Fibroblast of mammary gland (primary cell): ENCODE measurements at regions not wholly inside any gene's neighbourhood (a gene's known extent, or its start where the extent isn't known, plus 50 kb on each side); places are given as distances from the start of the nearest gene placed in this dataset.
"Not testable (repeated sequence)": the region's sequence is repeated elsewhere in the genome, so short reads cannot be mapped to it uniquely, and the experiment has no call there.

Experiments used
- DNase-seq: peaks from one replicate; pipeline ENCODE4 v3.0.0-alpha.2; 2010; ENCODE audit warnings: low read depth
- H3K4me3 ChIP-seq: 2 replicates; pipeline ENCODE4 v1.5.1; 2011; ENCODE audit warnings: low read depth, mild to moderate bottlenecking, low read length, moderate library complexity; ENCODE audit not compliant: control insufficient read depth
- CTCF ChIP-seq: conservative IDR thresholded peaks from 2 replicates; pipeline ENCODE4 v1.5.1; 2011; ENCODE audit warnings: low read depth, low read length, inconsistent platforms; ENCODE audit not compliant: control insufficient read depth, insufficient read depth

- no peak overlapping the region for H3K4me3 ChIP-seq
- no peak for TF ChIP-seq CTCF
- DNase-seq: peak; percentile 33
These were observed 51.8 kb upstream of the CHST3 start for GRCh38 chr10:71912431-71912830.

GRCh38 chr10:71911296-71911953 is 52.8 kb upstream of the CHST3 start:
- no peak for TF ChIP-seq CTCF
- H3K4me3 ChIP-seq: no peak overlapping the region
- DNase-seq: peak; percentile 59

- no peak for TF ChIP-seq CTCF
- no peak for DNase-seq
These were observed 54.7 kb upstream of the CHST3 start for GRCh38 chr10:71909399-71910083.

GRCh38 chr10:71908998-71909397 is 55.2 kb upstream of the CHST3 start:
- TF ChIP-seq CTCF: no peak
- no peak for DNase-seq
- no peak overlapping the region for H3K4me3 ChIP-seq

More at GRCh38 chr10:71909399-71910083, 54.7 kb upstream of the CHST3 start:
- H3K4me3 ChIP-seq: no peak overlapping the region

- no peak for TF ChIP-seq CTCF
- no peak for DNase-seq
- H3K4me3 ChIP-seq: no peak overlapping the region
These were observed 54.1 kb upstream of the PSAP start for GRCh38 chr10:71905164-71905563.

- not testable (repeated sequence) for H3K4me3 ChIP-seq, DNase-seq
These were observed 52.7 kb upstream of the PSAP start for GRCh38 chr10:71903636-71904250.

GRCh38 chr10:71902351-71902750 is 51.3 kb upstream of the PSAP start:
- TF ChIP-seq CTCF: no peak
- H3K4me3 ChIP-seq: no peak overlapping the region
- DNase-seq: no peak
